GM19239 (cell line): ENCODE measurements at regions not wholly inside any gene's neighbourhood (a gene's known extent, or its start where the extent isn't known, plus 50 kb on each side); places are given as distances from the start of the nearest gene placed in this dataset.

Experiments
- DNase-seq: peaks from one replicate; pipeline ENCODE4 v3.0.0; 2011; ENCODE audit warnings: low spot score; ENCODE audit not compliant: insufficient read length
- FAIRE-seq: peaks from 2 replicates; lab custom pipeline; 2011; peaks lifted over from hg19 to GRCh38; lab: Jason Lieb, UNC

GRCh38 chr3:22269831-22270230 is 518.8 kb upstream of the ZNF385D start:
- DNase-seq (no peak), FAIRE-seq (no peak)

DNA sequence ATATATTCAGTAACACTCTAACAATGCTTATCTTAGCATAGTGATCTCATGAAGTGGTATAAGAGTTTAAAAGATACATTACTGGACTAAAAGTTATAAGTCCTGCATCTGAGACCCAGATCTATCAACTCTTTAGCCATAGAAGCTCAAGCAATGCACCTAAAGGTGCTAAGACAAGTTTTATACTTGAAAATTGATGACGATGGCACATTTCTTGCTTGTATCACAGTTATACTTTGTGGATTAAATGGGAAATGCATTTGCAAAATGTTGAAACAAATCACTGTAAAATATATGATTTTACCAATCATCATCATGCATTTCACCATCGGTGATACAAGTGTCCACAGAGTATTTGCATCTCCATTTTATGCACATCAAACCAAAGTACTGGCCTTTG is 525.3 kb upstream of the ZNF385D start:
- DNase-seq (no peak), FAIRE-seq (no peak)

- FAIRE-seq: no peak
- no peak for DNase-seq
These were observed 533.5 kb upstream of the ZNF385D start for GRCh38 chr3:22284559-22284958.

DNA sequence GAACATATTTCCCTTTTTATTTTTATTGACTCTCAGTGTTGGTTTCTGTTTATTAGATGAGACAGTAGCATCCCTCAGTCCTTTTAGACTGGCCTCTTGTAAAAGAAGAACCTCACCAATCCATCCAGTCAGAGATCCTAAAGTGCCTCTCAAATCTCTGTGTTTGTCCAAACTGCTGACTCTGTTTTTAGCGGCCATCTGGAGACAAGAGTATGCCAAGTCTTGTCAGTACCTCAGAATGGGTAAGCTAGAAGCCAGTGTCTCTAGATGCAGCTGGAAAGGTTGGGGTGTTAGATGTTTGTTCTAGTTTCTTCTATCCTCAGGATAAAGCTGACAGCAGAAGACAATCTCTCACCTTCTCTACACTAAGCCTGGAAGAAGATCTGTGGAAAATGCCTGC is 537.7 kb upstream of the ZNF385D start:
- FAIRE-seq: no peak
- no peak for DNase-seq

DNA sequence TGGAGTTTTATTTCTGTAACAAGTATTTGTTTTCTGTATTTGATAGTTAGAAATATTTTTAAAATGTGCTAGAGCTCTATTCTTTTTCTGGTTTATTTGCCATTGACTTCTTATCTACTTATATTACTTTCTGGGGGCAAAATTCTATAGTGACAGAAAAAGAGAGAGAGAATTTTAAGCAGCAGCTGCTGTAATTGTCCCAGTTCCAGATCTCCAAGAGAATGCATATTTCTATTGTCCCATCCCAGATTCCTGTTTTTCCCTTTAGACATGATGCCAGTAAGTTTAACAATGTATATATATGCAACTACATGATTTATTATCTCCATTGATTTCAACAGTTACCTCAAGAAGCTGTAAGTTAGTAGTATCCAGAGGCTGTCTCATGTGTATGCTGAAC is 541.7 kb upstream of the ZNF385D start:
- no peak for DNase-seq
- no peak for FAIRE-seq

GRCh38 chr3:22296601-22297000 is 545.6 kb upstream of the ZNF385D start:
- FAIRE-seq (no peak), DNase-seq (no peak)

- FAIRE-seq: no peak
These were observed 546.4 kb upstream of the ZNF385D start for GRCh38 chr3:22297436-22297835.

DNA sequence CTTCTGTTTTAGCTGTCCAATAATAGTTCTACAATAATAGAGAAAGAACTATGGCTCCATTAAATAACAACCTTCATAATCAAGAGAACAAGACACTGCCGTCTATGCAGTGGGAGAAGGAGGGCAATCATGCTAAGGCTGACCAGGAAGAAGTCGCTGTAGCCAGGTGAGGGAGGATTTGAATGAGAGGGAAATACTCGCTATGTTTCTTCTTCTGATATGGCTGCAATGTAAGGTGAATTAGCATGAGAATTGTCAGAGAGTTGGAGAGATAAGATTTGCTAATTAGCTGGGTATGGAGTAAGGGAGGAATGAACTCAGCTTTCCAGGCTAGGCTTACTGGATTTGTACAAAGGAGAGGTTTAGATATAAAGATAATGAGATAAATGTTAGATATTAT is 555.4 kb upstream of the ZNF385D start:
- no peak for DNase-seq
- FAIRE-seq: no peak

More at GRCh38 chr3:22297436-22297835, 546.4 kb upstream of the ZNF385D start:
- no peak for DNase-seq

DNA sequence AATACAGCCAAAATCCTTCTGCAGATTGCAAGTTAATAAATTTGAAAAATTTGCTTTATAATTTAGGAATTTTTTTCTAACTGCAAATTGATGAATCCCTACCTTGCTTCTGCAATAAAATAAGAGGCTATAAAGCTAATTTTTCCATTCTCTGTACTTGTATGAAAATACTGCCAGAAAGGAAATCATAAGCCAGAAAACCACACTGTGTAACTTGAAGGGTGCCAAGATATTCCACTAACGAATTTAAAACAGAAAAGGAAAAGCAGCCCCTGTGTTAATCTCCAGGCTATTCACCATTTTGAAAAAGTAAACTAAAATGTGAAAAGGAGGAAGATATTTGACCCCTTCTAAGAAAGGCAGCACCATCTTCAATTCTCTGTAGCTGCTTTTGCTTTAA is 557.9 kb upstream of the ZNF385D start:
- no peak for DNase-seq
- FAIRE-seq: no peak

DNA sequence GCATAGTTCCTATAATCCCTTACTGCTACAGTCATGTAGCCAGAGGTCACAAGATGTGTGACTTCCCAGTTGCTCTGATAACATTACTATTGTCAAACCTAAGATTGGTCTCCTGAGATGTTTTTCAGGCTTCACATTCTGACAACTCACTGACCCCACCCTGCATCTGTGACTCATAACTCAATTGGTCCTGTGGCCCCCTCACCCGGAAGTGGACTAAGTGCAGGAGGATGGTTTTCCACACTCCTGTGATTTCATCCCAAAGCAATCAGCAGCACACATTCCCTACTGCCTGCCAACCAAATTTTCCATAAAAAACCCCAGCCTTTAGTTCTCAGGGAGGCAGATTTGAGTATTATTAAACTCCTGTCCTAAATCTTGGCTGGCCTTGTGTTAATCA is 564.9 kb upstream of the ZNF385D start:
- DNase-seq: no peak

DNA sequence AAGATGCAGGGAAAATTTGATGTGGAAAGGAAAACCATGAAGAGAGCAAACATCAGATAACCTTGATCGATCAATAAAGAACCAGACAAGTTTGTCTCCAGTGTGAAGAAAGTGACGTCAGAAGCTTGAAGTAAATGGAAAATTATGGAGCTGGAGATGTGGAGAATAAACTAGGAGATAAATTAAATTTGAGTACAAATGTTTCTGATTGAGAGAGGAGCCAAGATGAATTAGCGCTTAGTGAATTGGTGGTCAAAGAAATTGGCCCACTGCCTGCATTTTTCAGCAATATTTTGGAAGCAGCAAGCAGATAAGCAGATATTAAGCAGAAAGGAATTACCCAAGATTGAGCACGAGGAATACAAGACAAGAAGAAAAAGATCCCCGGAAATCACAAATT is 567.3 kb upstream of the ZNF385D start:
- no peak for FAIRE-seq
- no peak for DNase-seq

More for the DNA sequence above, 564.9 kb upstream of the ZNF385D start:
- FAIRE-seq: no peak

DNA sequence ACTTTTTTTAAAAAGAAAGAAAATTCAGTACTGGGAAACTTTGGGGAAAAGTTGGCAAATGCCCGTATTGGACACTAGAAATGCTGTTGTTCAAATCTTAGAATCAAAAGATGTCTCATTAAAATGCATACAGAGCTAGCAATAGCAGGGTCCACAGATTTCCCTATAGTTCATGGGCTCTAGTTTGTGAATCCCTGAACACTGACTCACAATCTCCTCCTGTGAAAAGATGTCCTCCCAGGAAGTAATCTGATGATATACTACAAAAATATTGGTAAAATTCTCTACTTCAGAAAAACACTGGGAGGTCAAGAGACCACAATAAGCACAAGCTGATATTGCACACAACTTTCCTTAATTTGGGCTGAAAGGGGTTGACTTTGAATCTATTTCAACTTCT is 568.4 kb upstream of the ZNF385D start:
- FAIRE-seq: no peak
- no peak for DNase-seq

GRCh38 chr3:22322861-22323260 is 571.9 kb upstream of the ZNF385D start:
- DNase-seq: no peak
- FAIRE-seq: no peak

DNA sequence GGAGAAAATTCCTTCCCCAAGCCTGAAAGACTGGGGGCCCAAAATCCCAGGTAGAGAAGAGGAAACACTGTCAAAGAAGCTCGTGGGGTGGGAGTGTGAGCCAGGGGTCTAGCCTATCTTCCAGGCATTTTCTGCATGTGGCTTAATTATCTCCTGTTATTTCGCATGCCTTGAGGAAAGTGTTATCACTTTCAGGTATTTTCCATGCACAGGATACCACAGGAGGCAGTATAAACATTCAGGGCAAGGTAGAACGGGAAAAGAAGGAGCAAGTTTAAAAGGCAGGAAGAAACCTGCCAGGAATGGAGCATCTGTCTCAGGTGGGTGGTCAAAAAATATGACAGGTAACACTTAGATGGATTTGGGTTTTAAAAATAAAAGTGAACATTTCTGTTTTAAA is 575.3 kb upstream of the ZNF385D start:
- DNase-seq (no peak), FAIRE-seq (no peak)

- FAIRE-seq (no peak), DNase-seq (no peak)
These were observed 584.0 kb upstream of the ZNF385D start for GRCh38 chr3:22334996-22335395.

DNA sequence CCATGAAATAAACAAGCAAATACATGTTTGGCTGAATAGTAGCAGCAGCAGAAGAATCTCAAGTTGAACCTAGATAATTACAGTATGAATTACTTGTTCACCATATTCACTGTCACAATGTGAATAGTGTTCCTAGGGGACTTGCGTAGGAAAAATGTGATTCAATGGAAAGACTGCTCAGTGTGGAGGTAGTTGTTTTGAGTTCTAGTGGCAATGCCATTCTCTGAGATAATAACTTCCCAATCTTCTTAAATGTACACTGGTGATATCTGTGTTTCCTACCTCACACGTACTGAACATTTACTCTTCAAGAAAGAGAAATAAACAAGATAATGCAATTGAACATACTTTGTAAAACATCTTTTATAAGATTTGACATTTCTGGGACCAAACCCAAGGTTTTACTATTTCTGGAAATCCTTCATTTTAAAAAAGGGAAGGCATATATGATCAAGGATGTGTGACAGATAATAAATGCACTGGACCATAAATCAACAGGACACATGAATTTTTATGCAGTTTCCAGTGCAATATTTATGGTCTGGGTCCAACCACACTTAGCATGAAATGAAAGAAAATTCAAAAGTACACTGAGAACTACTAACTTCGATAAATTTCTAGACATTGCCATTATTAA is 598.3 kb upstream of the ZNF385D start:
- DNase-seq (no peak), FAIRE-seq (no peak)

DNA sequence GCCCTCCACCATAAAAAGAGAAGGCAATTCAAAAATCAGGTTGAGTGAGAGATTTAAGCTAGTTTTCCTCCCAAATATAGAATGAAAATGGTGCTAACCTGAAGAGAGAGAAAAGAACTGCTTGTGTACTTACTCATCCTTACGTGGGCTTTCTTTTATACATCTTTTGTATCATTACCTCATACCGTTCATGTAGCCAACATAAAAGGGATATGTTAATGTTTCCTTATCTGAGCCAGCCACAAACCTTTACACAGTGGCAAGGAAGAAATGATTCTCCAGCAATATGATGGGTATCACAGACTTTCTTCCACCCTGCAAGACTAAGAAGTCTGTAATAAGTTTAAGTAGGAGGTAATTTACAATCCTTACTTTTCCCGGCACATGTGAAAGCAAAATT is 600.8 kb upstream of the ZNF385D start:
- no peak for FAIRE-seq
- DNase-seq: no peak

DNA sequence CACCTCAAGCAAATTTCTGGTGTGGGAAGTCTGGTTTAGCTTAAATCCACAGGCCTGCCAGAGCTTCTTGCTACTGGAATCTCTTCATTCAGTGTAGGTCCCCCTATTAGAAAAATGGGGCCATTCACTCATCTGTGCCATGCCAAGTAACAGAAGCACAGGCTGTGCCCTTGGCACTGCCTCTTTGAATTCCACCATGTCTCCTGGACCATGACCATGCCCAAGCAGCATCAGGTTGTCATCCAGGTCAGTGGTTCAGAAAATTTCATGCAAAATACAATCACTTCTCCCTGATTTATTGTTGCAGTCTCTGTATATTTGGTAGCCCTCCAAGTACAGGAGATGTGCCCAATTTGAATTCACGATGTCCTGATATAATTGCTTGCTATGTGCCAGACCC is 602.1 kb upstream of the ZNF385D start:
- no peak for FAIRE-seq
- no peak for DNase-seq

DNA sequence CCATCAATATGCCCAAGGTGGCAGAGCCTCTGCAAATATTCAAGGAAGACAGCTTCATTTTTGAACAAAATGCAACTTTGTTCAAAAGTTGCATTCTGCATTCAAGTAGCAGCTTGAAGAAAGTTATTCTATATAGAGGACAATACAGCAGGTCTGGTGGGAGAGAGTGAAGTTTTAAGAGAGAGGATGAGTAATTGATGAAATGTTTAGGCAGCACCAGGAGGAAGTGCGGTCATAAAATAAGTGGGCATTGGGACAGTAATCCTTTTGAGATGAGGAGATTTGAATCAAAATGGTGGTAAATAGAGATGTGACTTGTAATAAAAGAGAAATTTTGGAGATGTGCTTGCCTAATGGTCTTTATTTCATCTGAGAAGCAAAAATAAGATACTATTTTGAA is 607.3 kb upstream of the ZNF385D start:
- FAIRE-seq (no peak), DNase-seq (no peak)

DNA sequence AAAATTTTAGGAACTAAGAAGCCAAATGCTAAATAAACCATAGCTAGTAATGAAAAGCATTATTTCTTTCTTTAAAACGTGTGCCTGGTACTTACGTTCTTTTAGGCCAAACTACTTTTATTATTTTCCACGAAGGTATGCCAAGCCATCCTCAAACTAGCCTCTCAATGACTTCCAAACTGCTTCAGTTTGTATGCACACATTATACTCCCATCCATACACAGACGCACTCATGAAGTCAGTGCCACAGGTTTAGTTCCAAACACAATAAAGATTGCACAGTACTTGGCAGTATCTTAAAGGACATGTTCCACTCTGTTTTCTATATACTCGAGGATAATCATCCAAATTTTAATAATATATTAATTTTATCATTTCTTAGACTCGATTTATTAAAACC is 609.2 kb upstream of the ZNF385D start:
- no peak for FAIRE-seq
- no peak for DNase-seq

- FAIRE-seq: no peak
- no peak for DNase-seq
These were observed 610.0 kb upstream of the ZNF385D start for GRCh38 chr3:22360970-22361369.

DNA sequence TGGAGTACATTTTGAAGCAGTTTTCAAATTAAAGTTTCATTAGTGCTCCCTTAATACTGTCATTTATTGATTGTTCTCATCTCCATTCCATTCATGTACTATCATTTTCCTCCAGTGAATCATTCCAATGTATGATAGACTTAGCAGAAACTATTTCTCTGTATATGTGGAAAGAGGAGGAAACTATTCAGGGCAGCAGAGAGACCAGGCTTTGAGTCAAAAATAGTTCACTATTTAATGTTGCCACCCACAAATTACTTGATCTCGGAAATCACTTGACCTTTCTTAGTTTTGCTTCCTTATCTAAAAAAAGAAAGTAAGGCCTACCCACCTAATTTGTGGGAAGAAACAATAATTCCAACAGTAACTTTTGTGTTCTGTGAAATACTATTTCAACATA is 610.5 kb upstream of the ZNF385D start:
- DNase-seq (no peak), FAIRE-seq (no peak)

- FAIRE-seq (no peak), DNase-seq (no peak)
These were observed 613.8 kb upstream of the ZNF385D start for GRCh38 chr3:22364851-22365250.
